RWPE1 (cell line): ENCODE measurements at regions not wholly inside any gene's neighbourhood (a gene's known extent, or its start where the extent isn't known, plus 50 kb on each side); places are given as distances from the start of the nearest gene placed in this dataset.

Source experiments
- CTCF ChIA-PET: fragments of 350-600 bp; sonication (Branson Sonifier 250); formaldehyde crosslinking; extraction: SDS; loops from one replicate; lab custom pipeline; 2021; lab: Yijun Ruan, JAX
- POLR2A ChIA-PET: fragments of 400-600 bp; formaldehyde crosslinking; extraction: SDS; loops from one replicate; lab custom pipeline; 2020; ENCODE audit warnings: antibody characterized with exemption; ENCODE audit not compliant: low non-redundant PET; lab: Yijun Ruan, JAX
- DNase-seq: peaks from one replicate; pipeline ENCODE4 v3.0.0; 2012; ENCODE audit warnings: low spot score
- H3K27ac ChIP-seq: fragments of 450-650 bp; 2 replicates; pipeline ENCODE4 v1.5.1; 2017
- TF ChIP-seq, protein P1 (sequence below): fragments of 450-650 bp; conservative IDR thresholded peaks from 2 replicates; pipeline ENCODE4 v1.5.1; 2017; ENCODE audit warnings: low read depth, mild to moderate bottlenecking

- ChIA-PET CTCF (no interaction called here), POLR2A (no interaction called here)
- TF ChIP-seq, protein P1, sequence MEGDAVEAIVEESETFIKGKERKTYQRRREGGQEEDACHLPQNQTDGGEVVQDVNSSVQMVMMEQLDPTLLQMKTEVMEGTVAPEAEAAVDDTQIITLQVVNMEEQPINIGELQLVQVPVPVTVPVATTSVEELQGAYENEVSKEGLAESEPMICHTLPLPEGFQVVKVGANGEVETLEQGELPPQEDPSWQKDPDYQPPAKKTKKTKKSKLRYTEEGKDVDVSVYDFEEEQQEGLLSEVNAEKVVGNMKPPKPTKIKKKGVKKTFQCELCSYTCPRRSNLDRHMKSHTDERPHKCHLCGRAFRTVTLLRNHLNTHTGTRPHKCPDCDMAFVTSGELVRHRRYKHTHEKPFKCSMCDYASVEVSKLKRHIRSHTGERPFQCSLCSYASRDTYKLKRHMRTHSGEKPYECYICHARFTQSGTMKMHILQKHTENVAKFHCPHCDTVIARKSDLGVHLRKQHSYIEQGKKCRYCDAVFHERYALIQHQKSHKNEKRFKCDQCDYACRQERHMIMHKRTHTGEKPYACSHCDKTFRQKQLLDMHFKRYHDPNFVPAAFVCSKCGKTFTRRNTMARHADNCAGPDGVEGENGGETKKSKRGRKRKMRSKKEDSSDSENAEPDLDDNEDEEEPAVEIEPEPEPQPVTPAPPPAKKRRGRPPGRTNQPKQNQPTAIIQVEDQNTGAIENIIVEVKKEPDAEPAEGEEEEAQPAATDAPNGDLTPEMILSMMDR = no peak
- DNase-seq = no peak
- no peak overlapping the region for H3K27ac ChIP-seq
These were observed 270.6 kb downstream of the DCAF12L2 start for GRCh38 chrX:125895518-125895917.

DNA sequence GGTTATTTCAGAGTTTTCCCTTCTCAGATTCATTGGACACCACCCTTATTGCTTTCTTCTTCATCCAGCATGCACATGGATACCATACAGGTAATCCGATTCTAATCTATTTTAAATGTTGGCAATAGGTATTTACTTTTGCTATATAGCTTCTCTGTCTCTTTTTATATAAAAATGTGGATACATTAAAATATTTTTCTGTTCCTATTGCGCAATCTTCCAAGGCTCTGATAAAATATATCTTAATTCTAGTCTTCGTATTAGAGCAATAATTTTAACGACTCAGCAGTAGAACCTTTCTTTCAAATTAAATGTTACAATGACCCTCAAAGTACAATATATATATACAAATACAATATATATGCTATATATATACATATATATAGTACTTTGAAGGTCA is 239.8 kb downstream of the DCAF12L2 start:
- POLR2A ChIA-PET = no interaction called here
- no peak overlapping the region for H3K27ac ChIP-seq
- TF ChIP-seq, protein P1 = no peak
- CTCF ChIA-PET = no interaction called here
- DNase-seq = no peak

DNA sequence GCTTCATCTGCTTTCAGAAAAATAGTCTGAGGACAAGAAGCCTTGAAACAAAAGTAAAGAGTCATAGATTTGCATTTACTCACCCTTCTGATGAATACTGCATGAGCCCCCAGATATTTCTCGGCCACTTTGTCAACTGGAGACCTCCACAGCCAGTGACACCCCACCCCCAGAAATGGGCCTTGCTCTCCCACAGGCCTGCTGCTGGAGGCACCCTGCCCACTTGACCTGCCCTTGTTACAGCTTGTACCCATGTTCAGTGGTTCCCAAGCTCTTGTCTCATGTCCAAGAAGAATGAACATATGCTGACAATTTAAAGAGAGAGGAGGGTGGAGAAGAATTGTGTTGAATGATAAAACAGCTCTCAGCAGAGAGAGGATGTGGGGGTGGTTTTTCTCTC is 225.1 kb downstream of the DCAF12L2 start:
- no peak for DNase-seq
- no peak overlapping the region for H3K27ac ChIP-seq
- CTCF ChIA-PET = no interaction called here
- TF ChIP-seq, protein P1 = no peak
- POLR2A ChIA-PET = no interaction called here

DNA sequence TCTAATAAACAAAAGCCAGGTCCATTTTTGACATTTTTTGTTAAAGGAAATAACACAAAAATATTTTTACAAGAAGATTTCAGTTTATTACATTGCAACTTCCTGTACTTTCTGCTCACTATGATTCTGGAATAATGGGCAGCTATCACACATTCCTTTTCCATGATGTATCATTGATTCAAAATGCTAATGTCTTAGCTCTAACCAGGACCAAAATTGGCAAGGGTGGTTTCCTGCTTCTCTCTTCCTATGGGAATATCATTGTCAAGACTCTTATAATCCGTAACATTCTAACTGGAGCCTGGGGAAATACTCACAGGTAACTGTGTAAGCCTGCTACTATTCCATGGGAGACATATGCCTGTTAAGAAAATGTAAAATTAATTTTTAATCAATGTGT is 218.6 kb downstream of the DCAF12L2 start:
- ChIA-PET CTCF (no interaction called here), POLR2A (no interaction called here)
- peak; percentile 2 for DNase-seq
- TF ChIP-seq, protein P1 = no peak
- H3K27ac ChIP-seq = no peak overlapping the region

GRCh38 chrX:125952973-125953372 is 213.1 kb downstream of the DCAF12L2 start:
- no peak overlapping the region for H3K27ac ChIP-seq
- POLR2A ChIA-PET = no interaction called here
- TF ChIP-seq, protein P1 = no peak
- no peak for DNase-seq
- CTCF ChIA-PET = no interaction called here

- TF ChIP-seq, protein P1 = no peak
- DNase-seq = peak; percentile 4
- H3K27ac ChIP-seq = no peak overlapping the region
- ChIA-PET POLR2A (no interaction called here), CTCF (no interaction called here)
These were observed 212.3 kb downstream of the DCAF12L2 start for GRCh38 chrX:125953814-125954213.

GRCh38 chrX:125954236-125954635 is 211.9 kb downstream of the DCAF12L2 start:
- H3K27ac ChIP-seq = no peak overlapping the region
- POLR2A ChIA-PET = no interaction called here
- TF ChIP-seq, protein P1 = no peak
- no peak for DNase-seq
- CTCF ChIA-PET = no interaction called here
